Transverse colon (tissue), 4 donors: ENCODE measurements at regions not wholly inside any gene's neighbourhood (a gene's known extent, or its start where the extent isn't known, plus 50 kb on each side); places are given as distances from the start of the nearest gene placed in this dataset.
"Not testable (repeated sequence)": the region's sequence is repeated elsewhere in the genome, so short reads cannot be mapped to it uniquely, and the experiment has no call there.

ENCODE experiments used
- DNase-seq: peaks from one replicate; pipeline ENCODE4 v3.0.0-alpha.2; 2019
- H3K27ac ChIP-seq, 4 donors: fragments of 200-600 bp; sonication (generic); 2 replicates each; pipeline ENCODE4 v1.5.1; 2016 to 2018; ENCODE audit warnings: inconsistent platforms in 4 of 4
- H3K27me3 ChIP-seq: fragments of 200-600 bp; sonication (generic); 2 replicates; pipeline ENCODE4 v1.5.1; 2017; ENCODE audit warnings: inconsistent platforms
- H3K36me3 ChIP-seq, 4 donors: fragments of 200-600 bp; sonication (generic); 2 replicates each; pipeline ENCODE4 v1.5.1; 2017 to 2019; ENCODE audit warnings: inconsistent platforms in 4 of 4
- H3K4me1 ChIP-seq, 4 donors: fragments of 200-600 bp; sonication (generic); 2 replicates each; pipeline ENCODE4 v1.5.1; 2017 to 2020; ENCODE audit warnings: inconsistent platforms in 4 of 4
- H3K4me3 ChIP-seq, 4 donors: fragments of 200-600 bp; sonication (generic); 1 replicate in 1 of 4; 2 replicates in 3 of 4; pipeline versions ENCODE4 v1.5.1 to v1.6.1; 2017 to 2019; ENCODE audit warnings: inconsistent platforms in 4 of 4
- H3K9me3 ChIP-seq, 2 donors: fragments of 200-600 bp; sonication (generic); 2 replicates each; pipeline ENCODE4 v1.5.1; 2017 to 2019; ENCODE audit warnings: inconsistent platforms in 2 of 2
- CTCF ChIP-seq, 5 experiments: fragments of 200-600 bp in 3 of 5; fragments of 450-650 bp in 2 of 5; sonication (generic) in 3 of 5; IDR thresholded peaks; 1 replicate in 2 of 5; 2 replicates in 3 of 5; pipeline ENCODE4 v1.5.1; 2016 to 2017; ENCODE audit warnings: antibody characterized with exemption in 5 of 5, inconsistent platforms in 3 of 5, mild to moderate bottlenecking in 2 of 5, moderate library complexity in 1 of 5
- EP300 ChIP-seq: sonication (generic); formaldehyde crosslinking; IDR thresholded peaks from one replicate; pipeline ENCODE4 v1.6.1; 2017; ENCODE audit warnings: antibody characterized with exemption, low read depth
- POLR2A ChIP-seq: fragments of 450-650 bp; IDR thresholded peaks from one replicate; pipeline ENCODE4 v1.6.1; 2016; ENCODE audit warnings: antibody characterized with exemption, mild to moderate bottlenecking, moderate library complexity
- POLR2AphosphoS5 ChIP-seq, 3 donors: sonication (generic); formaldehyde crosslinking; IDR thresholded peaks; one replicate each; pipeline ENCODE4 v1.6.1; 2016; ENCODE audit warnings: antibody characterized with exemption in 3 of 3
- WGBS, 2 donors: methylation state at CpG; one replicate each; pipeline ENCODE4 v1.1.5; 2018; ENCODE audit warnings: low coverage in 1 of 2; 5-methylcytosine and 5-hydroxymethylcytosine counted together
- in situ Hi-C, 4 donors: fragments of 200-750 bp; cut with MboI; loops; one replicate each; pipeline versions ENCODE4 v1.15.0 to v1.15.1; 2017; ENCODE audit warnings: low sequenced_read_pairs in 3 of 4, low pct_ligation_motif_present in 1 of 4, low pct_unique_long_range_greater_than_20kb in 1 of 4
- intact Hi-C: fragments of 100-400 bp; cut with DNase I; formaldehyde crosslinking; loops from one replicate; pipeline ENCODE4 v1.15.1; 2023; ENCODE audit warnings: low total_unique reads

GRCh38 chr1:29757866-29758780, 521.8 kb downstream of the PTPRU start:
- no peak for DNase-seq
- no peaks in the 10 kb centered on the region for H3K9me3 ChIP-seq
- no peak overlapping the region for H3K27ac ChIP-seq
- intact Hi-C loops (no loop called here), in situ Hi-C loops (no loop called here)
- H3K4me1 ChIP-seq = peaks cover 0 to 5% (median 0%) of the 10 kb centered on the region in 4 donors
- TF ChIP-seq EP300 (no peak), CTCF (IDR thresholded peaks at IDR 0.05) (no peak), POLR2A (no peak), POLR2AphosphoS5 (IDR thresholded peaks at IDR 0.05) (no peak)
- H3K27me3 ChIP-seq = no peaks in the 10 kb centered on the region
- no peak overlapping the region for H3K4me3 ChIP-seq
- no peaks in the 10 kb centered on the region for H3K36me3 ChIP-seq
- WGBS, 2 donors = 43% methylated on average over 8 of the region's 8 CpGs; no CpG with 5 or more reads in 1 of the 2 donors

- no peaks in the 10 kb centered on the region for H3K9me3 ChIP-seq
- H3K4me3 ChIP-seq = no peak overlapping the region
- H3K27ac ChIP-seq = no peak overlapping the region
- no peak for TF ChIP-seq POLR2AphosphoS5 (IDR thresholded peaks at IDR 0.05)
- no peak for TF ChIP-seq EP300
- TF ChIP-seq CTCF (IDR thresholded peaks at IDR 0.05) = no peak
- no peak for TF ChIP-seq POLR2A
- no peaks in the 10 kb centered on the region for H3K36me3 ChIP-seq
- in situ Hi-C loops = no loop called here
- intact Hi-C loops = no loop called here
- H3K27me3 ChIP-seq = peaks cover under 1% of the 10 kb centered on the region
- DNase-seq = no peak
- WGBS, 2 donors = 55% methylated on average over 11 of the region's 11 CpGs; no CpG with 5 or more reads in 1 of the 2 donors
- H3K4me1 ChIP-seq = peaks cover 0 to 5% (median 0%) of the 10 kb centered on the region in 4 donors
These were observed 520.8 kb downstream of the PTPRU start for GRCh38 chr1:29756901-29757725.

- H3K27ac ChIP-seq = no peak overlapping the region
- WGBS, 2 donors = 56 to 92% methylated on average over 2 to 5 of the region's 5 CpGs
- H3K36me3 ChIP-seq = no peaks in the 10 kb centered on the region
- H3K9me3 ChIP-seq = no peaks in the 10 kb centered on the region
- DNase-seq = no peak
- no peak overlapping the region for H3K4me3 ChIP-seq
- H3K27me3 ChIP-seq = peaks cover 4% of the 10 kb centered on the region
- intact Hi-C loops = no loop called here
- in situ Hi-C loops = no loop called here
- peaks cover 0 to 5% (median 0%) of the 10 kb centered on the region in 4 donors for H3K4me1 ChIP-seq
- no peak for TF ChIP-seq EP300
- no peak for TF ChIP-seq POLR2A
- no peak for TF ChIP-seq CTCF (IDR thresholded peaks at IDR 0.05)
- TF ChIP-seq POLR2AphosphoS5 (IDR thresholded peaks at IDR 0.05) = no peak
These were observed 520.2 kb downstream of the PTPRU start for GRCh38 chr1:29756498-29756897.

GRCh38 chr1:29756085-29756484, 519.8 kb downstream of the PTPRU start:
- WGBS, 2 donors = 71 to 78% methylated on average over 2 to 5 of the region's 5 CpGs
- in situ Hi-C loops (no loop called here), intact Hi-C loops (no loop called here)
- no peaks in the 10 kb centered on the region for H3K36me3 ChIP-seq
- TF ChIP-seq EP300 = no peak
- TF ChIP-seq POLR2A = no peak
- no peak for TF ChIP-seq CTCF (IDR thresholded peaks at IDR 0.05)
- TF ChIP-seq POLR2AphosphoS5 (IDR thresholded peaks at IDR 0.05) = no peak
- H3K9me3 ChIP-seq = no peaks in the 10 kb centered on the region
- DNase-seq = no peak
- no peak overlapping the region for H3K4me3 ChIP-seq
- H3K27ac ChIP-seq = no peak overlapping the region
- H3K4me1 ChIP-seq = peaks cover 0 to 5% (median 0%) of the 10 kb centered on the region in 4 donors
- peaks cover 4% of the 10 kb centered on the region for H3K27me3 ChIP-seq

GRCh38 chr1:29755412-29756015, 519.2 kb downstream of the PTPRU start:
- WGBS, 2 donors = 56% methylated on average over 2 of the region's 6 CpGs; no CpG with 5 or more reads in 1 of the 2 donors
- in situ Hi-C loops, H3K9me3 ChIP-seq, H3K27ac ChIP-seq, H3K4me1 ChIP-seq, DNase-seq, H3K27me3 ChIP-seq, intact Hi-C loops, H3K4me3 ChIP-seq, H3K36me3 ChIP-seq: not testable (repeated sequence)
